Fibroblast of pulmonary artery (primary cell): ENCODE measurements at regions not wholly inside any gene's neighbourhood (a gene's known extent, or its start where the extent isn't known, plus 50 kb on each side); places are given as distances from the start of the nearest gene placed in this dataset.

ENCODE experiments used
- DNase-seq: peaks from one replicate; pipeline ENCODE4 v3.0.0-alpha.2; 2010; ENCODE audit warnings: low read depth
- H3K4me3 ChIP-seq: replicated peaks from 2 replicates; pipeline ENCODE4 v1.5.1; 2011; ENCODE audit warnings: low read depth, mild to moderate bottlenecking, control low read depth, low read length, moderate library complexity
- CTCF ChIP-seq: IDR thresholded peaks from 2 replicates; pipeline ENCODE4 v1.5.1; 2011; ENCODE audit warnings: mild to moderate bottlenecking, control low read depth, low read length, inconsistent platforms; ENCODE audit errors: missing control alignments

DNA sequence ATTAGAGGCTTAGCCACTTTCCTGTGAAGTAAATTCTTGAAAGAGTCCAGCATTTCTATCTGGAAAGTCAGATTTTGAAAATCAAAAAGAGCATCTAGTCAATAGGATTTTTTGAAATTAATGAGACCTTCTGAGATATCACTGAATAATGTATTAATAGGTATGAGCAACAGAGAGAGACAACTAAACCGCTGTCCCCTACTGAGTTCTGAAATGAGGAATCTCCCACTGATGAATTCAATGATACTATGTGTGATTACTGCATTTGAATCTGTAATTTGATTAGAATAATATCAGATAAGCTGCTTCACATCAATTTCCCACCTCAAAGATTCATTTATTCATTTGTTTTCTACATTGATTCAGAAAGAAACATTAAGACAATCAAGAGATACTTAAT, 252.8 kb downstream of the TMX3 start:
- no peak for TF ChIP-seq CTCF

GRCh38 chr18:68461481-68462018, 253.4 kb downstream of the TMX3 start:
- no peak for DNase-seq
- no peak overlapping the region for H3K4me3 ChIP-seq
- no peak for TF ChIP-seq CTCF

More for the DNA sequence above, 252.8 kb downstream of the TMX3 start:
- no peak for DNase-seq
- H3K4me3 ChIP-seq: no peak overlapping the region

GRCh38 chr18:68459968-68460367, 254.9 kb downstream of the TMX3 start:
- DNase-seq: no peak
- no peak for TF ChIP-seq CTCF
- no peak overlapping the region for H3K4me3 ChIP-seq

DNA sequence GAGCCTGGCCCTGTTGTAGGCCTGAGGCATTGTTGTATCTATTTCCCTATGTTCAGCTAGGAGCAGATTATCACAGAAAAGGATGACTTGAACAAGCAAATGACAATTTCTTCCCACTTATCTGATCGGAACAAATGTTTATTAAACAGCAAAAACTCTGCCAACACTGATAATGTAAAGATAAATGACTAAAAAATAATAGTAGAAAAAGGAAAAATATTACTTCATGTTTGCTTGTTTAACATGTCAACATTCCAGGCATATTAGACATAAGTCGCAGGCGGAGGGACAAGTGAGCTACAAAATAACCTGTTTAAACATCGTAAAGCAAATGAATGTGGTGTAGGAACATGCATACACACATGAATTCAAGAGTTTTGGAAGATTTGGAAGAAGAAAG, 257.9 kb downstream of the TMX3 start:
- no peak for TF ChIP-seq CTCF
- no peak for DNase-seq
- H3K4me3 ChIP-seq: no peak overlapping the region

GRCh38 chr18:68455229-68455603, 259.7 kb downstream of the TMX3 start:
- no peak for DNase-seq
- no peak for TF ChIP-seq CTCF
- no peak overlapping the region for H3K4me3 ChIP-seq

- peak; percentile 75 for DNase-seq
- H3K4me3 ChIP-seq: no peak overlapping the region
- TF ChIP-seq CTCF: no peak
These were observed 260.2 kb downstream of the TMX3 start for GRCh38 chr18:68454511-68455228.

DNA sequence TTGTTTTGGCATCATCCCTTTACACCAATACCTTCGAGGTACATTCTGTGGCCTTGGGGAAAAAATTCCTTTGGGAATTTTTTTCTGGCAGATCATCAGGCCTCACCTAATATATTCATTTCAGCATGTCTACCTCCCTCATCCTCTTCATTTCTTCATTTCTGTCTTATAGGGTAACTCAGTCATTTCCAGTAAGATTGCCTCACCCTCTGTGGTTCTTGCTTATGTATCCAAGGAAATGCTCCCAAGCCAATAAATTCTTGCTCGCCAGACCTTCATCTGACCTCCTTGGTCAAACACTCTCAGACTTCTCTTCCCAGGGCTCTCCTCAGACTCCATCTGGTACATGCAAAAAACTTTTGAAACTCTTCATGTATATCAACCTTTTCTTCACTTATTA, 265.6 kb downstream of the TMX3 start:
- H3K4me3 ChIP-seq: no peak overlapping the region
- DNase-seq: peak; percentile 82
- TF ChIP-seq CTCF: no peak
